Activated CD4-positive, alpha-beta T cell treated with anti-CD3 and anti-CD28 coated beads, Interleukin-2, amount 50 U/mL, for 48 hours (primary cell): ENCODE measurements at regions not wholly inside any gene's neighbourhood (a gene's known extent, or its start where the extent isn't known, plus 50 kb on each side); places are given as distances from the start of the nearest gene placed in this dataset.

Source experiments
- DNase-seq, 2 experiments: peaks; one replicate each; pipeline ENCODE4 v3.0.0-alpha.2; 2020

- no peak for DNase-seq
Measured at GRCh38 chrY:8422906-8423305, 914.4 kb upstream of the TSPY4 start.

GRCh38 chrY:8426433-8426832 lies 910.8 kb upstream of the TSPY4 start:
- no peak for DNase-seq

GRCh38 chrY:8437510-8437909 lies 899.8 kb upstream of the TSPY4 start:
- no peak for DNase-seq

- DNase-seq, result no peak
Measured at GRCh38 chrY:8442097-8442496, 895.2 kb upstream of the TSPY4 start.

- no peak for DNase-seq
Measured at GRCh38 chrY:8452963-8453362, 884.3 kb upstream of the TSPY4 start.

GRCh38 chrY:8466813-8467212 lies 870.5 kb upstream of the TSPY4 start:
- no peak for DNase-seq

GRCh38 chrY:8470249-8470648 lies 867.0 kb upstream of the TSPY4 start:
- DNase-seq, result peak in 1 of 2 experiments; percentile 1

- no peak for DNase-seq
Measured at GRCh38 chrY:8479141-8479540, 858.1 kb upstream of the TSPY4 start.

- DNase-seq, result no peak
Measured at GRCh38 chrY:8488955-8489354, 848.3 kb upstream of the TSPY4 start.

GRCh38 chrY:8489880-8490630 lies 847.2 kb upstream of the TSPY4 start:
- DNase-seq, result no peak

GRCh38 chrY:8494396-8494795 lies 842.9 kb upstream of the TSPY4 start:
- no peak for DNase-seq

GRCh38 chrY:8495243-8495642 lies 842.0 kb upstream of the TSPY4 start:
- no peak for DNase-seq

GRCh38 chrY:8500888-8501287 lies 836.4 kb upstream of the TSPY4 start:
- no peak for DNase-seq

GRCh38 chrY:8533468-8533867 lies 803.8 kb upstream of the TSPY4 start:
- DNase-seq, result no peak

- DNase-seq, result no peak
Measured at GRCh38 chrY:8535704-8536103, 801.6 kb upstream of the TSPY4 start.

GRCh38 chrY:8536277-8536676 lies 801.0 kb upstream of the TSPY4 start:
- no peak for DNase-seq

- no peak for DNase-seq
Measured at GRCh38 chrY:8541306-8541705, 796.0 kb upstream of the TSPY4 start.

GRCh38 chrY:8544715-8545114 lies 792.5 kb upstream of the TSPY4 start:
- no peak for DNase-seq

- no peak for DNase-seq
Measured at GRCh38 chrY:8547931-8548330, 789.3 kb upstream of the TSPY4 start.

- no peak for DNase-seq
Measured at GRCh38 chrY:8551323-8551722, 785.9 kb upstream of the TSPY4 start.

GRCh38 chrY:8552168-8552805 lies 785.0 kb upstream of the TSPY4 start:
- DNase-seq, result no peak

GRCh38 chrY:8553614-8554013 lies 783.6 kb upstream of the TSPY4 start:
- DNase-seq, result no peak

- DNase-seq, result no peak
Measured at GRCh38 chrY:8561385-8561784, 775.9 kb upstream of the TSPY4 start.

GRCh38 chrY:8562456-8563090 lies 774.7 kb upstream of the TSPY4 start:
- DNase-seq, result no peak
